Retinal pigment epithelial cell (primary cell): ENCODE measurements at regions not wholly inside any gene's neighbourhood (a gene's known extent, or its start where the extent isn't known, plus 50 kb on each side); places are given as distances from the start of the nearest gene placed in this dataset.

ENCODE experiments used
- DNase-seq: peaks from one replicate; pipeline ENCODE4 v3.0.0-alpha.2; 2010; ENCODE audit warnings: low read depth
- H3K4me3 ChIP-seq: 2 replicates; pipeline ENCODE4 v1.5.1; 2011; ENCODE audit warnings: mild to moderate bottlenecking, low read length, control low read depth, moderate library complexity
- TF ChIP-seq, protein P1 (sequence below): conservative IDR thresholded peaks from 2 replicates; pipeline ENCODE4 v1.5.1; 2011; ENCODE audit warnings: low read depth, low read length, control low read depth, inconsistent platforms

DNA sequence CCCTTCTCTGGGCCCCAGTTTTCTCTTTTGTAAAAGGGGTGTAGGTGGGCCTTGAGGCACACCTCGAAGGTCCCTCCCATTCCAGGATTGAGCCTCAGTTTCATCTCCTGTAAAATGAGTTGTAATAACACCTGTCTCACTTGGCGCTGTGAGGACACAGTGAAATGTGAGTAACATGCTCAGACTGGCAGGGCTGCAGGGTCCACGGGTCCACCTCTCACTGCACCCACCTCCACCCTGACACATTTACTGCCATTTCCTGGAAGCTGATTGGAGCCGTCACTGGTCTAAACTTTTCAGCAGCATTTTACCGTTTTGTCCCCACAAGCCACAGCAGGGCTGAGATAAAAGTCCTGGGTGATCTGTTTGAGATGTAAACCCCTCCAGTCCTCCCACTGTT lies 398.0 kb downstream of the PTPRU start:
- TF ChIP-seq, protein P1, sequence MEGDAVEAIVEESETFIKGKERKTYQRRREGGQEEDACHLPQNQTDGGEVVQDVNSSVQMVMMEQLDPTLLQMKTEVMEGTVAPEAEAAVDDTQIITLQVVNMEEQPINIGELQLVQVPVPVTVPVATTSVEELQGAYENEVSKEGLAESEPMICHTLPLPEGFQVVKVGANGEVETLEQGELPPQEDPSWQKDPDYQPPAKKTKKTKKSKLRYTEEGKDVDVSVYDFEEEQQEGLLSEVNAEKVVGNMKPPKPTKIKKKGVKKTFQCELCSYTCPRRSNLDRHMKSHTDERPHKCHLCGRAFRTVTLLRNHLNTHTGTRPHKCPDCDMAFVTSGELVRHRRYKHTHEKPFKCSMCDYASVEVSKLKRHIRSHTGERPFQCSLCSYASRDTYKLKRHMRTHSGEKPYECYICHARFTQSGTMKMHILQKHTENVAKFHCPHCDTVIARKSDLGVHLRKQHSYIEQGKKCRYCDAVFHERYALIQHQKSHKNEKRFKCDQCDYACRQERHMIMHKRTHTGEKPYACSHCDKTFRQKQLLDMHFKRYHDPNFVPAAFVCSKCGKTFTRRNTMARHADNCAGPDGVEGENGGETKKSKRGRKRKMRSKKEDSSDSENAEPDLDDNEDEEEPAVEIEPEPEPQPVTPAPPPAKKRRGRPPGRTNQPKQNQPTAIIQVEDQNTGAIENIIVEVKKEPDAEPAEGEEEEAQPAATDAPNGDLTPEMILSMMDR: no peak
- DNase-seq: no peak
- no peak overlapping the region for H3K4me3 ChIP-seq

- DNase-seq: no peak
- H3K4me3 ChIP-seq: no peak overlapping the region
- TF ChIP-seq, protein P1: no peak
These were observed 397.4 kb downstream of the PTPRU start for GRCh38 chr1:29633771-29634170.

DNA sequence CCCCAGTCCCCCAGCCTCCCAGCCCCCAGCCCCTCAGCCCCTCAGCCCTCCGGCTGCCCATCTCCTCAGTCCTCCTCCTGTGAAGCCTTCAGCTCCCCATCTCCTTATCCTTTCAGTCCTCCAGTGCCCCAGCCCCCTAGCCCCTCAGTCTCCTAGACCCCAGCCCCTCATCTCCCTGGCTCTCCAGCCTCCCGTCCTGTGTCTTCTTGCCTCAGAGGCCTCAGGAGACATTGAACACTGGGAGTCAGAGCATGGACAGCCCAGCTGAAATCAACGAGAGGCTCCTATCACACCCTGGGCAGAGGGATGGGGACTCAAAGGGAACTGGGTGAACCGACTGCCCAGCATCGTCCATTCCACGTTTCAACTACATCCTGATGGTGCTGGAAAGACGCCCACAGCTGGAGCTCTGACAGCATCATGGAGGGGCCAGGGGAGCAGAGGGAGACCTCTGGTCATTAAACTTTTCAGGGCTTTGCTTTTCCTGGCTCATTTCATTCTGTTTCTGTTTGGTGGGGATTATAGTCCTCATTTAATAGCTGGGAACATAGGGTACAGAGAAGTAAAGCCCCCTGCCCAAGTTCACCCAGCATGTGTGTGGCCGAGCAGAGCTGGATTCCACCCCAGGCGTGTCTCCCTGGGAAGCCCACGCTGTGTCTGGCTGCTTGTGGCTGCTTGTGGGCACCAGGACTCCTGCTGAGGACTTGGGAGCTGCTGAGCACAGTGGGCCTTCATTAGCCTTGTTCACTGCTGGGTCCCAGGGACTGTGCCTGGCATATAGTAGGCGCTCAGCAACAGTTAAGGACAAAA lies 396.7 kb downstream of the PTPRU start:
- no peak for DNase-seq
- H3K4me3 ChIP-seq: no peak overlapping the region
- TF ChIP-seq, protein P1: no peak

DNA sequence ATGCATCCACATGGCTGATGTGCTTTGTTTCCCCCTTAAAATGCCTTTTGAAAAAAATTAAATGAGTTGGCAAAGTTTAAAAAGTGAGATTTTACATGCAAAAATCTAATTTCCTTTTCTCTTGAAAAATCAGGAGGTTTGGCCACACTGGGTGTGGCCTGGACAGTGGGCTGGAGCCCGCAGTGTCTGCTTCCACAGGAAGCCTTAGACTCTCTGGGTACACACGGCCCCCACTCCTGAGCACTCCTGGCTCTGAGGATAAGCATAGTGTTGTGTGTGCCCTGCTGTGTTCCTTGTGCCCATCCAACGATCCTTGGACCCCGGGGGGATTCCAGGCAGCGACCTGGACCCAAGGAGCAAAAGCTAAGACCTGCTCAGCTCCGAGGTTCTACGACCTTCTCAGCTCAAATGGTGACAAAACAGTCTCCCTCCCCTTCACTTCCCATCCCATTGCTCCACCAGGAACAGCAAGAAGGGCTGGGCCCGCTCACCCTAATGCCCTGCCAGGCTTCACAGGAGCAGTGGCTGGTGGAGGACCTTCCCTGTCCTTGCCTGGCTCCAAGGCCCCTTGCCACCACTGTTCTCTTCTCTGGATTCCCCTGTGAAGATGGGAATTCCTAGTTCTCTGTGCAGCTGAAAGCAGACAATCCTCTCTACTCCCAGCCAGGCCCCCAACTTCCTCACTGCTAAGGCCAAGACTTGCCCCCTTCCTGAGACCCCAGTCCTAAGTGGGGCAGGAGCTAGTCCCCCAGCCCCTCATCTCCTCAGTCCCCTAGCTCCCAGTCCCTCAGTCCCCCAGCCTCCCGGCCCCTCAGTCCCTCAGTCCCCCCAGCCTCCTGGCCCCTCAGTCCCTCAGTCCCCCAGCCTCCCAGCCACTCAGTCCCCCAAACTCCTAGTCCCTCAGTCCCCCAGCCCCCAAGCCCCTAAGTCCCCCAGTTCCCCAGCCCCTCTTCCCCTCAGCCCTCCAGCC lies 395.8 kb downstream of the PTPRU start:
- TF ChIP-seq, protein P1: no peak
- DNase-seq: no peak
- H3K4me3 ChIP-seq: no peak overlapping the region

DNA sequence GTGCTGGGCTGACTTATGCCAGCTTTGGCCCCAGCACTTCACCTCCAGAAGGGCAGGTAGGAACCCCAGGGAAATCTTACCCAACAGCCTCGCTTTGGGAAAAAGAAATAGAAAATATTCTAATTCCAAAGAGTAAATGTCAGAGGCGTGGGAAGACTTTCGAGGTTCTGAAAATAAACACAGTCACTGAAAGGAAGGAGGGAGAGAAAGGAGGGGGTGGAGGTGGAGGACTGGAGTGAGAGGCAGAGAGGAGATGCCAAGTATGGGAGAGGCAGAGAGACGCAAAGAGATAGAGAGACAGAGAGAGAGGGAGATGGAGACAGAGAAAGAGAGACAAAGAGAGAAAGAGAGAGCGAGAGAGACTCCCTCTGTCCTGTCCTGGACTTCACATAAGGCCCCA lies 395.0 kb downstream of the PTPRU start:
- no peak for DNase-seq
- H3K4me3 ChIP-seq: no peak overlapping the region
- TF ChIP-seq, protein P1: no peak

DNA sequence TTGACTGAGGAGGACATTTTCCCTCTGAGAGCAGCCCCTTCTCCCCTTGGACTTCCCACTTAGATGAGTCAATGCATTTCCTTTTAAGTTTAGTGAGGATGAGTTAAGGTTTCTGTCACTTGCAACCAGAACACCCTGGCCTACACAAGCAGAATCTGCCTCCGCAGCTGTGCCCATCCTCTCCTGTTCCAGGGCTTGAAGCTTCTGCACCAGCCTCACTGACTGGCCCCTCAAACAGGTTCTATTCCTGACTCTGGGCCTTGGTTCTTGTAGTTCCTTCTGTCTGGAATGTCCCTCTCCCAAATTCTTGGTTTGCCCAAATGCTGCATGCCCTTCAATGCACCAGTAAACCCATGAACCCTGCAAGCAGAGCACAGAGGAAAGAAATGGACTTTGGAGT lies 394.4 kb downstream of the PTPRU start:
- H3K4me3 ChIP-seq: no peak overlapping the region
- TF ChIP-seq, protein P1: no peak
- DNase-seq: no peak
